Muscle of back (tissue), 3 donors: ENCODE measurements at regions not wholly inside any gene's neighbourhood (a gene's known extent, or its start where the extent isn't known, plus 50 kb on each side); places are given as distances from the start of the nearest gene placed in this dataset.

Source experiments
- DNase-seq, 3 donors: peaks; one replicate each; pipeline versions ENCODE4 v3.0.0 to v3.0.0-alpha.2; 2013

GRCh38 chr6:156519940-156520339, 257.2 kb upstream of the ARID1B start:
- DNase-seq: no peak

- DNase-seq: no peak
These were observed 260.1 kb upstream of the ARID1B start for GRCh38 chr6:156517088-156517487.

GRCh38 chr6:156515242-156515641, 261.9 kb upstream of the ARID1B start:
- no peak for DNase-seq

GRCh38 chr6:156513504-156513903, 263.7 kb upstream of the ARID1B start:
- no peak for DNase-seq

- DNase-seq: no peak
These were observed 265.6 kb upstream of the ARID1B start for GRCh38 chr6:156511570-156511969.

- DNase-seq: no peak
These were observed 266.1 kb upstream of the ARID1B start for GRCh38 chr6:156511051-156511450.

- DNase-seq: no peak
These were observed 266.9 kb upstream of the ARID1B start for GRCh38 chr6:156510242-156510641.

GRCh38 chr6:156509496-156509895, 267.7 kb upstream of the ARID1B start:
- DNase-seq: no peak

GRCh38 chr6:156508923-156509322, 268.3 kb upstream of the ARID1B start:
- no peak for DNase-seq

GRCh38 chr6:156508126-156508525, 269.1 kb upstream of the ARID1B start:
- no peak for DNase-seq

GRCh38 chr6:156507656-156508055, 269.5 kb upstream of the ARID1B start:
- DNase-seq: no peak

- no peak for DNase-seq
These were observed 270.1 kb upstream of the ARID1B start for GRCh38 chr6:156507106-156507505.

- no peak for DNase-seq
These were observed 274.1 kb upstream of the ARID1B start for GRCh38 chr6:156502969-156503504.

GRCh38 chr6:156497618-156498017, 279.6 kb upstream of the ARID1B start:
- DNase-seq: no peak

- no peak for DNase-seq
These were observed 289.3 kb upstream of the ARID1B start for GRCh38 chr6:156487877-156488276.

GRCh38 chr6:156485150-156485549, 292.0 kb upstream of the ARID1B start:
- no peak for DNase-seq

- DNase-seq: no peak
These were observed 302.6 kb upstream of the ARID1B start for GRCh38 chr6:156474507-156475120.

GRCh38 chr6:156471000-156471399, 306.2 kb upstream of the ARID1B start:
- no peak for DNase-seq

- DNase-seq: no peak
These were observed 312.9 kb upstream of the ARID1B start for GRCh38 chr6:156464100-156464878.

GRCh38 chr6:156461647-156462046, 315.5 kb upstream of the ARID1B start:
- DNase-seq: no peak

GRCh38 chr6:156457601-156458000, 319.6 kb upstream of the ARID1B start:
- DNase-seq: no peak

- DNase-seq: no peak
These were observed 321.3 kb upstream of the ARID1B start for GRCh38 chr6:156455847-156456246.

GRCh38 chr6:156454867-156455266, 322.3 kb upstream of the ARID1B start:
- no peak for DNase-seq
